Activated CD8-positive, alpha-beta memory T cell treated with anti-CD3 and anti-CD28 coated beads for 1 hour (primary cell): ENCODE measurements at regions not wholly inside any gene's neighbourhood (a gene's known extent, or its start where the extent isn't known, plus 50 kb on each side); places are given as distances from the start of the nearest gene placed in this dataset.

Experiments used
- DNase-seq, 2 donors: peaks; one replicate each; pipeline ENCODE4 v3.0.0-alpha.2; 2020; ENCODE audit warnings: low read depth in 1 of 2; ENCODE audit errors: extremely low read depth in 1 of 2

DNA sequence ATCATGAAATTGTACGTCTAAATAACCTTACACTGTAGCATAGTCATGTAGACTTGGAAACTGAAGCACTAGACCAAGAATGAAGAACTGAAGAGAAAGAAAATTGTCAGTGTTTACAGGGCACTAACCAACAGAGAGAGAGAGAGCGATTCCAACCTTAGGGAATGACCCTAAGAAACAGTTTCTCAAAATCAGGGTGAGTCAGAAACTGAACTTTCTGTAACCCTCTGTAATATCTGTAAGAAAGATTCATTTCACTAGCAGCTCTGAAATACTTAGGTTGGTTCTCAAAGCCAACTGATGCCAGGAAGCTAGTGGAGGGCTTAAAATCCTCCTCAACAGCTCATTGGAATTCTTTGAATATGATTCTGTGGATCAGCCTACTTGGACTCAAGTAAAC, 936.9 kb downstream of the EFNB2 start:
- no peak for DNase-seq

DNA sequence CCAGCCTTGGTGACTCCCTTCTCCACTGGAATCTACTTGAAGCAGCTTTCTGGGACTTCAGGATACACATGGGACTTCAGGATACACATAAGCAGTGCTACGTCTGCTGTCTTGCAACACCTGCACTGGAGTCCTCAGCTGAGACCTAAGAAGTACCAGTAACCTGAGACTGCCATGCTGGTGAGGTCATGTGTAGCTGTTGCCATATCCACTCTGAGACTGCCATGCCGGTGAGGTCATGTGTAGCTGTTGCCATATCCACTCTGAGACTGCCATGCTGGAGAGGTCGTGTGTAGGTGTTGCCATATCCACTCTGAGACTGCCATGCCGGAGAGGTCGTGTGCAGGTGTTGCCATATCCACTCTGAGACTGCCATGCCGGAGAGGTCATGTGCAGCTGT, 937.9 kb downstream of the EFNB2 start:
- no peak for DNase-seq

- no peak for DNase-seq
These were observed 940.0 kb downstream of the EFNB2 start for GRCh38 chr13:105595471-105595870.

- DNase-seq: no peak
These were observed 944.2 kb downstream of the EFNB2 start for GRCh38 chr13:105591277-105591676.

GRCh38 chr13:105587786-105588185, 947.7 kb downstream of the EFNB2 start:
- DNase-seq: no peak

DNA sequence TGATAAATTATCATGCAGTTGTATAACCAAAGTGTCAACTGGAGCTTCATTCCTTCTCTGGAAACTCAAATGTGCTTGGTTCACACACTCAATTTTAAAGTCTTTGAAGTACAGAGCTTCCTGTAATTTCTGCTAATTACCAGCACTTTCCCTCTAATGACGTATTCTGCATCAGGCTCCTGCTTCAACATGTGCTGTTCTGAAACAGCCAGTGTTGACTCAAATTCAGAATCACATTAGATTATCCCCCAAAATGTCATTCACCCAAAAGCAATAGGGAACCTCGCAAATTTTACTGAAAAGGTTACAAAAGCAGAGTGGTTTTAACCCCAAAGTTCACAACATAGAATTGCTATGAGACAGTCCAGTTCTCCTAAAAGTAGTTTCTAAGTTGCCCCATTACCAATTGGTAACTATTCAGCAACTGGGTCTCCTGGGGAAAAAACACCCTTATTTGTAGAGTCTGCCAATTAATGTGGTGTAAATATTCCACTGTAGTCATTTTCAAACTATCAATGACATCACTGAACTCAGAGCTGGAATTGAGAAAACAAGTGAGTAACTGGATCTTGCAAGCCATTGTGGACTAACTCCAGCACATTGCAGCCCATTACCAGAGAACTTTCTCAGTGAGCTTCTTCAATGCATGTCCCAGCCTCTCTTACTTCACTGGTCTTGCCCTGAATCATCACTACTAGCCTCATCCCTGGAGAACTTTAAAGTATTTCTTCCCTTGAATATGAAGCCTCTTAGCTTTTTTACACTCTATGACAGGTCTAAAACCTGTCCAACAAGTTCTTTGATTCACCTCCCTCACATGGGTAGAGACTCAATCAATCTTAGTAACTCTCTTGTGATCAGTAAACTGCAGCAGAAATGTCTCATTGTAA, 955.4 kb downstream of the EFNB2 start:
- no peak for DNase-seq

DNA sequence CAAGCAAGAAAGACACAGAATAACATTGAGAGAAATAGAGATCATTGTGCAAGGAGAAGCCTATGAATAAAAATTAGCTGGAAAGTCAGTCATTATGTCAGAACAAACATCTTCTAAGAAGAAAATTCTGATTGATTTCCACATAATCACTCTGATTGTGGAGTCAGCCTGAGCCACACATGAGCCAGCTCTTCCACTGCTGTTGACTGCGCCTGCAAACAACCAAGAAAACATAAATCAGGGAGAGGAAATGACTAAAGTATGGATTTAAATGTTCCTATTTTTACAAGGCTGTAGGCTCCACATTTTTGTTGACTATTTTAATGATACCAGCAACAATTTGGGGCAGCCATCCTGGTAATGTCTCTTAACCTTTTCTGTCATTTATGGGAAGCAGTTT, 962.3 kb downstream of the EFNB2 start:
- DNase-seq: no peak

DNA sequence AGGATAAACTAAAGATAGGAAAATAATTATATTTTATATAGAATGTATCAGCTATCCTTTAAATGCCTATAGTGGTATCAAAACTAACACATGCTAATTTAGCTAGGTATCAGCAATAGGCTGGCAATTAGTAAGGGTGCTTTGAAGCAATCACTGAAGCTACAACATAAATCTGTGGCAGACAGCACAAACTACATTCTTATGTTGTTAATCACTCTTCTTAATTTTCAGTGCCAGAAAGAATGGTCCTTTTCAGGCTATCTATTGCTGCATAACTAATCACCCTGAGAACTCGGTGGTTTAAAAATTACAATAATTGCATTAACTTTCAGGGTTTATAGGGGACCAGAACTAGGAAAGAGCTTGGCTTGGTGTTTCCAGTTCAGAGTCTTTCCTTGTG, 963.1 kb downstream of the EFNB2 start:
- DNase-seq: no peak

GRCh38 chr13:105569816-105570215, 965.6 kb downstream of the EFNB2 start:
- no peak for DNase-seq

DNA sequence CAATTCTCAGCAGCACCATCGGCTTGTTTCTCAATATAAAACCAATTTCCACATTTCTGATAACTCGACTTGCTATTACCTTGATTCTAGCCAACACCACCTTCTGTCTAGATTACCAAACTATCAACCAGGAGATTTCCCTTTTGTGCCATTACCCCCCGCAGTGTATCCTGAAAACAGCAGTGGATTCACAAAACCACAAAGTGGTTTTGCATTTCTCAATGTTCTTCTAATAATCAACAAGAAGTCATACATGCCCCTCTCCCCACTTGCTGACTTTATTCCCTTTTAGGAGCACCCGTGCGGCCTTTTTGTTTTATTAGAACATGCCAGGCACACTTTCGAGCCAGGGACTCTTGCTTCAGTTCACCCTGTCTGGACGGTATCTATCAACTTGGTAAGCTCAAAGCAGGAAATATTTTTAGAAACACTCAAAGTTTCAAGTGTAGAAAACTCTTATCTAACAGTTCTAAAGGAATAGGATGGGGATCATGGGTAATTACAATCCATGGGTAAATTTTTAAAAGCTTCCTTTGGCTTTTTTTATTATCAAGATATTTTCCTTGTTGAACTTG, 967.4 kb downstream of the EFNB2 start:
- no peak for DNase-seq

DNA sequence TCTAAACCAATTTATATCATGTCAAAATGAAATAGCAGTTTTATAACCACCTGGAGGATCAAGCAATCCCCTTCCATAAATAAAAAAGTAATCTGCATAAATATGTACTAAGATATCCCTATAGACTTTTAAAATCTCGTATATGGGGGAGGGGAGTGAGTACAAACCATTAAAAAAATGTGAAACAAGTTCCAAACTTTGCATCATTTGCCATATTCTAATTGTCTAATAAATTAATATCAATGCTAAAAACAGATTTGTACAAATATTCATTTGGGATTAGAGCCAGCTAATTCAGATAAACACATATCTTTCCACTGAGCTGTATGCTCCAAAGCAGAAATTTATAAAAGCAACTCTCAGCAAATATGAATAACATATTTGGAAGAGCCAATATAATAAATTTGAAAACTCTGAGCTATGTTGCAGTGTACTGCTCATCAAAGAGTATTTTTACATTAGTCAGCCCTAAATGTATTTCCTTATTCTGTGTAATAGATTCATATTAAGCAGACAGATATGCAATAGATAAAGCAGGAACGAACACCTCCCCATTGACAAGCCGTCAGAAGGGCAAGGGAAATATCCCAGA, 970.2 kb downstream of the EFNB2 start:
- no peak for DNase-seq

- no peak for DNase-seq
These were observed 983.4 kb downstream of the EFNB2 start for GRCh38 chr13:105552078-105552477.

GRCh38 chr13:105547851-105548250, 987.6 kb downstream of the EFNB2 start:
- DNase-seq: no peak

GRCh38 chr13:105545811-105546210, 989.7 kb downstream of the EFNB2 start:
- DNase-seq: no peak

DNA sequence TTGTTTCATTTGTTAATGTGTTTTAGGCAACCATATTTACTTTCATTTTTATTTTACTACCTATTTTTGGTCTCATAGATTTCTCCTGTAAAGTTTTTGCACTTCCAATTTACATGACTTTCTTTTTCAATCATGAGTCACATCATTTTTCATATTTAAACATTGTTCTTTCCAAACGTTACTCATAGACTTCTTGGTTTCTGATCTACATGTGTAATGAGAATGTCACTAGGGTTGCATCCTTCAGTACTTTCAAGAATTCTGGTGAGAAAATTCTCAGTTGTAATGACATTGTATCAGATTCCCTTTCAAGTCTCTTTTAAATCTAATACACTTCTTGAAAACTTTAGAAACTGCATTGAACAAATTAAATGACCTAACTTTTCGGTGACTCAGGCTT, 991.7 kb downstream of the EFNB2 start:
- DNase-seq: no peak

- no peak for DNase-seq
These were observed 993.9 kb downstream of the EFNB2 start for GRCh38 chr13:105541565-105541964.

GRCh38 chr13:105538346-105538745, 997.1 kb downstream of the EFNB2 start:
- no peak for DNase-seq

DNA sequence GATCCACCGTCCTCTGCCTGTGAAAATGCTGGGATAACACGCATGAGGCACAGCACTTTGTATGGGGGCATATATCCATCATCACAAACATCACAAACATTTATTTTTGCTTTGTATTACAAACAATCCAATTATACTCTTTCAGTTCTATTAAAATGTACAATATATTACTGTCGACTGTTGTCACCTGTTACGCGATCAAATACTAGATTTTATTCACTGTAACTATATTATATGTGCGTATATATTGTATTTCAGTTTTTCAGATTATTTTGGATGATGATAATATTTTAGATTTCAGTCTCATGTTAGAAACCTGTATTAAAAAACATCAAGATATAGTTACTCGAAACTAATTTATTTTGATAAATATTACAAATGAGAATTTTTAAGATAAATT, 998.3 kb downstream of the EFNB2 start:
- DNase-seq: no peak

- DNase-seq: no peak
These were observed 1005.0 kb downstream of the EFNB2 start for GRCh38 chr13:105530468-105530867.

- no peak for DNase-seq
These were observed 1008.3 kb downstream of the EFNB2 start for GRCh38 chr13:105527127-105527526.

DNA sequence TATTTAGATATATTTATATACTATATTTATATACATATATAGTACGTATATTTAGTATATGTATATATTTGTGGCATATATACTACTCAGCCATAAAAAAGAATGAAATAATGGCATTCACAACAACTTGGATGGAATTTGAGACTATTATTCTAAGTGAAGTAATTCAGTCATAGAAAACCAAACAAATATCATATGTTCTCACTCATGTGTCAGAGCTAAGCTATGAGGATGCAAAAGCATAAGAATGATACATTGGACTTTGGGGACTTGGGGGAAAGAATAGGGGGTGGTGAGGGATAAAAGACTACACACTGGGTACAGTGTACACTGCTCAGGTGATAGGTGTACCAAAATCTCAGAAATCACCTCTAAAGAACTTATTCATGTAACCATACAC, 1015.7 kb downstream of the EFNB2 start:
- DNase-seq: no peak

DNA sequence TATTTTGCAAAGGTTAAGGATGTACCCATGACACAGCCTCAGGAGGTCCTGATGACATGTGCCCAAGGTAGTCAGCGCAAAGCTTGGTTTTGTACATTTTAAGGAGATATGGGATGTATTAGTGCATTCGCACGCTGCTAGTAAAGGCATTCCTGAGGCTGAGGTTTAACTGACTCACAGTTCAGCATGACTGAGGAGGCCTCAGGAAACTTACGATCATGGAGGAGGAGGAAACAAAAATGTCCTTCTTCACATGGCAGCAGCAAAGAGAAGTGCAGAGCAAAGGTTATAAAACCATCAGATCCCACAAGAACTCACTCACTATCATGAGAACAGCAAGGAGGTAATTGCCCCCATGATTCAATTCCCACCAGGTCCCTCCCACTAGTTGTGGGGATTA, 1017.4 kb downstream of the EFNB2 start:
- DNase-seq: no peak
